ENCODE measurements at regions not wholly inside any gene's neighbourhood (a gene's known extent, or its start where the extent isn't known, plus 50 kb on each side); places are given as distances from the start of the nearest gene placed in this dataset.

GRCh38 chr20:8969146-8969583 lies 99.7 kb upstream of the PLCB4 start:
- H3K27me3 Mint-ChIP-seq (ENCODE audit: low read depth in 3 of 3): peaks cover 0 to 2% (median 0%) of the 10 kb centered on the region in 3 donors
- H3K4me1 Mint-ChIP-seq: peaks cover 0 to 5% of the 10 kb centered on the region in 2 donors
- DNase-seq: no peak
- no peak overlapping the region for H3K4me3 Mint-ChIP-seq
- H3K36me3 Mint-ChIP-seq: peaks cover 0 to 3% (median 0%) of the 10 kb centered on the region in 3 donors
- peaks cover 0 to 6% (median 3%) of the 10 kb centered on the region in 6 donors for H3K9me3 Mint-ChIP-seq
- H3K27ac Mint-ChIP-seq: no peak overlapping the region

- H3K4me3 Mint-ChIP-seq: no peak overlapping the region
- H3K9me3 Mint-ChIP-seq: peaks cover 0 to 5% (median under 1%) of the 10 kb centered on the region in 6 donors
- H3K36me3 Mint-ChIP-seq: no peaks in the 10 kb centered on the region
- no peaks in the 10 kb centered on the region for H3K4me1 Mint-ChIP-seq
- peaks cover 0 to 2% (median 0%) of the 10 kb centered on the region in 3 donors for H3K27me3 Mint-ChIP-seq (ENCODE audit: low read depth in 3 of 3)
- DNase-seq: no peak
- H3K27ac Mint-ChIP-seq: no peak overlapping the region
Observed at GRCh38 chr20:8971669-8972316, 97.1 kb upstream of the PLCB4 start.

- no peaks in the 10 kb centered on the region for H3K36me3 Mint-ChIP-seq
- no peak overlapping the region for H3K4me3 Mint-ChIP-seq
- DNase-seq: no peak
- H3K27me3 Mint-ChIP-seq (ENCODE audit: low read depth in 3 of 3): peaks cover 0 to 2% (median 0%) of the 10 kb centered on the region in 3 donors
- peaks cover 0 to 6% (median under 1%) of the 10 kb centered on the region in 6 donors for H3K9me3 Mint-ChIP-seq
- H3K4me1 Mint-ChIP-seq: no peaks in the 10 kb centered on the region
- H3K27ac Mint-ChIP-seq: no peak overlapping the region
Observed at GRCh38 chr20:8972963-8973705, 95.8 kb upstream of the PLCB4 start.

GRCh38 chr20:8974009-8974708 lies 94.7 kb upstream of the PLCB4 start:
- Mint-ChIP-seq H3K27ac (no peak overlapping the region), H3K4me1 (no peaks in the 10 kb centered on the region)
- no peak for DNase-seq

GRCh38 chr20:8981482-8981881 lies 87.4 kb upstream of the PLCB4 start:
- no peaks in the 10 kb centered on the region for H3K36me3 Mint-ChIP-seq
- no peak overlapping the region for H3K4me3 Mint-ChIP-seq
- H3K9me3 Mint-ChIP-seq: peaks cover 0 to 3% (median 0%) of the 10 kb centered on the region in 6 donors
- no peak overlapping the region for H3K27ac Mint-ChIP-seq
- DNase-seq: no peak
- no peaks in the 10 kb centered on the region for H3K27me3 Mint-ChIP-seq (ENCODE audit: low read depth in 3 of 3)
- no peaks in the 10 kb centered on the region for H3K4me1 Mint-ChIP-seq

More at GRCh38 chr20:8974009-8974708, 94.7 kb upstream of the PLCB4 start:
- Mint-ChIP-seq H3K36me3 (no peaks in the 10 kb centered on the region), H3K4me3 (no peak overlapping the region), H3K9me3 (peaks cover 0 to 6% (median 0%) of the 10 kb centered on the region in 6 donors), H3K27me3 (ENCODE audit: low read depth in 3 of 3) (no peaks in the 10 kb centered on the region)

GRCh38 chr20:8983478-8984345 lies 85.2 kb upstream of the PLCB4 start:
- DNase-seq: no peak
- Mint-ChIP-seq H3K27me3 (ENCODE audit: low read depth in 3 of 3) (no peaks in the 10 kb centered on the region), H3K9me3 (no peaks in the 10 kb centered on the region), H3K36me3 (no peaks in the 10 kb centered on the region), H3K4me1 (no peaks in the 10 kb centered on the region), H3K4me3 (no peak overlapping the region), H3K27ac (no peak overlapping the region)

- Mint-ChIP-seq H3K36me3 (no peaks in the 10 kb centered on the region), H3K4me1 (no peaks in the 10 kb centered on the region), H3K27ac (no peak overlapping the region), H3K9me3 (peaks cover 0 to 5% (median under 1%) of the 10 kb centered on the region in 6 donors), H3K27me3 (ENCODE audit: low read depth in 3 of 3) (peaks cover 0 to 2% (median 2%) of the 10 kb centered on the region in 3 donors), H3K4me3 (no peak overlapping the region)
- no peak for DNase-seq
Observed at GRCh38 chr20:8986631-8987030, 82.3 kb upstream of the PLCB4 start.

GRCh38 chr20:8990770-8991169 lies 78.1 kb upstream of the PLCB4 start:
- H3K4me3 Mint-ChIP-seq: no peak overlapping the region
- H3K9me3 Mint-ChIP-seq: peaks cover 0 to 5% (median 2%) of the 10 kb centered on the region in 6 donors
- peaks cover 3 to 11% of the 10 kb centered on the region in 2 donors for H3K4me1 Mint-ChIP-seq
- DNase-seq: no peak
- peaks cover 0 to 4% (median 2%) of the 10 kb centered on the region in 3 donors for H3K27me3 Mint-ChIP-seq (ENCODE audit: low read depth in 3 of 3)
- H3K27ac Mint-ChIP-seq: no peak overlapping the region
- H3K36me3 Mint-ChIP-seq: no peaks in the 10 kb centered on the region

GRCh38 chr20:8994045-8994444 lies 74.8 kb upstream of the PLCB4 start:
- peaks cover 0 to 4% (median 2%) of the 10 kb centered on the region in 3 donors for H3K27me3 Mint-ChIP-seq (ENCODE audit: low read depth in 3 of 3)
- H3K4me1 Mint-ChIP-seq: peaks cover 3 to 11% of the 10 kb centered on the region in 2 donors
- H3K27ac Mint-ChIP-seq: no peak overlapping the region
- H3K36me3 Mint-ChIP-seq: no peaks in the 10 kb centered on the region
- H3K4me3 Mint-ChIP-seq: no peak overlapping the region
- peak in 1 of 3 donors; percentile 3 for DNase-seq
- H3K9me3 Mint-ChIP-seq: peaks cover 0 to 5% (median 2%) of the 10 kb centered on the region in 6 donors

GRCh38 chr20:8995761-8996160 lies 73.1 kb upstream of the PLCB4 start:
- peaks cover 0 to 2% (median 1%) of the 10 kb centered on the region in 3 donors for H3K27me3 Mint-ChIP-seq (ENCODE audit: low read depth in 3 of 3)
- H3K4me3 Mint-ChIP-seq: no peak overlapping the region
- H3K36me3 Mint-ChIP-seq: no peaks in the 10 kb centered on the region
- DNase-seq: no peak
- H3K27ac Mint-ChIP-seq: no peak overlapping the region
- peaks cover 0 to 5% (median 2%) of the 10 kb centered on the region in 6 donors for H3K9me3 Mint-ChIP-seq
- peaks cover 3 to 11% of the 10 kb centered on the region in 2 donors for H3K4me1 Mint-ChIP-seq

GRCh38 chr20:8996817-8997512 lies 71.9 kb upstream of the PLCB4 start:
- Mint-ChIP-seq H3K4me3 (no peak overlapping the region), H3K9me3 (peaks cover 0 to 5% (median 0%) of the 10 kb centered on the region in 6 donors), H3K27ac (no peak overlapping the region), H3K4me1 (peaks cover 3 to 11% of the 10 kb centered on the region in 2 donors), H3K27me3 (ENCODE audit: low read depth in 3 of 3) (peaks cover 0 to 1% (median 0%) of the 10 kb centered on the region in 3 donors), H3K36me3 (peaks cover 0 to 3% (median 0%) of the 10 kb centered on the region in 3 donors)
- DNase-seq: no peak

GRCh38 chr20:8997701-8998117 lies 71.2 kb upstream of the PLCB4 start:
- peaks cover 0 to 1% (median under 1%) of the 10 kb centered on the region in 3 donors for H3K27me3 Mint-ChIP-seq (ENCODE audit: low read depth in 3 of 3)
- peaks cover 0 to 3% (median 0%) of the 10 kb centered on the region in 3 donors for H3K36me3 Mint-ChIP-seq
- H3K4me3 Mint-ChIP-seq: no peak overlapping the region
- H3K4me1 Mint-ChIP-seq: peaks cover 3 to 11% of the 10 kb centered on the region in 2 donors
- H3K9me3 Mint-ChIP-seq: peaks cover 0 to 5% (median 0%) of the 10 kb centered on the region in 6 donors
- no peak for DNase-seq
- H3K27ac Mint-ChIP-seq: no peak overlapping the region

Data from immature natural killer cell (primary cell).